ENCODE measurements at regions not wholly inside any gene's neighbourhood (a gene's known extent, or its start where the extent isn't known, plus 50 kb on each side); places are given as distances from the start of the nearest gene placed in this dataset.

GRCh38 chr2:78024996-78025395 lies 502.8 kb upstream of the LRRTM4 start:
- H3K9me3 ChIP-seq (ENCODE audit: control insufficient read depth, insufficient read depth, low read depth, low read length) = no peaks in the 10 kb centered on the region
- H3K4me3 ChIP-seq (ENCODE audit: low read depth, low read length) = no peak overlapping the region
- TF ChIP-seq ZNF843 (tag by site-specific recombination; IDR thresholded peaks at IDR 0.05) = no peak
- TF ChIP-seq ZNF302 (tag by site-specific recombination; IDR thresholded peaks at IDR 0.05; ENCODE audit: low read depth) = no peak
- no peak for TF ChIP-seq OVOL3 (tag by site-specific recombination; IDR thresholded peaks at IDR 0.05)
- no peak for TF ChIP-seq ZNF248 (tag by site-specific recombination; IDR thresholded peaks at IDR 0.05)
- TF ChIP-seq ZNF791 (tag by site-specific recombination; IDR thresholded peaks at IDR 0.05) = no peak
- no peak for TF ChIP-seq ZNF24 (tag by site-specific recombination; IDR thresholded peaks at IDR 0.05)
- TF ChIP-seq ZNF354C (tag by site-specific recombination; IDR thresholded peaks at IDR 0.05; ENCODE audit: borderline replicate concordance, low read depth) = no peak
- no peak for TF ChIP-seq ZNF157 (tag by site-specific recombination; IDR thresholded peaks at IDR 0.05)
- no peak for TF ChIP-seq ZNF416 (tag by site-specific recombination; IDR thresholded peaks at IDR 0.05)
- TF ChIP-seq ZBTB26 (tag by site-specific recombination; optimal IDR thresholded peaks at IDR 0.05) = no peak
- TF ChIP-seq RBAK (tag by site-specific recombination; IDR thresholded peaks at IDR 0.05) = no peak
- no peak for TF ChIP-seq ZNF707 (tag by site-specific recombination; IDR thresholded peaks at IDR 0.05)
- TF ChIP-seq ZNF776 (tag by site-specific recombination; IDR thresholded peaks at IDR 0.05; ENCODE audit: borderline replicate concordance) = no peak
- TF ChIP-seq PRDM10 (tag by site-specific recombination; IDR thresholded peaks at IDR 0.05) = no peak
- TF ChIP-seq GFI1B (tag by site-specific recombination; IDR thresholded peaks at IDR 0.05) = no peak
- no peak overlapping the region for H3K27ac ChIP-seq (ENCODE audit: extremely low read depth, low read depth, low read length)
- H3K4me1 ChIP-seq (ENCODE audit: control insufficient read depth, insufficient read depth, low read length) = no peaks in the 10 kb centered on the region
- H3K36me3 ChIP-seq (ENCODE audit: control insufficient read depth in 2 of 2, insufficient read depth in 1 of 2, low read length in 2 of 2) = no peaks in the 10 kb centered on the region
- CTCF ChIA-PET = no interaction called here
- POLR2A ChIA-PET = no interaction called here

- CTCF ChIA-PET = no interaction called here
- TF ChIP-seq ZNF549 (tag by site-specific recombination; IDR thresholded peaks at IDR 0.05) (no peak), ZNF704 (tag by site-specific recombination; IDR thresholded peaks at IDR 0.05) (no peak), ZNF184 (tag by site-specific recombination; IDR thresholded peaks at IDR 0.05) (no peak), ZNF639 (tag by site-specific recombination; IDR thresholded peaks at IDR 0.05) (no peak), ZNF426 (tag by site-specific recombination; IDR thresholded peaks at IDR 0.05) (no peak), SETDB1 (IDR thresholded peaks at IDR 0.05; ENCODE audit: insufficient read length, low read length) (peak; percentile 91), ZSCAN4 (tag by site-specific recombination; IDR thresholded peaks at IDR 0.05) (no peak), ZNF510 (tag by site-specific recombination; IDR thresholded peaks at IDR 0.05; ENCODE audit: insufficient replicate concordance) (no peak)
- TF ChIP-seq, protein P1, sequence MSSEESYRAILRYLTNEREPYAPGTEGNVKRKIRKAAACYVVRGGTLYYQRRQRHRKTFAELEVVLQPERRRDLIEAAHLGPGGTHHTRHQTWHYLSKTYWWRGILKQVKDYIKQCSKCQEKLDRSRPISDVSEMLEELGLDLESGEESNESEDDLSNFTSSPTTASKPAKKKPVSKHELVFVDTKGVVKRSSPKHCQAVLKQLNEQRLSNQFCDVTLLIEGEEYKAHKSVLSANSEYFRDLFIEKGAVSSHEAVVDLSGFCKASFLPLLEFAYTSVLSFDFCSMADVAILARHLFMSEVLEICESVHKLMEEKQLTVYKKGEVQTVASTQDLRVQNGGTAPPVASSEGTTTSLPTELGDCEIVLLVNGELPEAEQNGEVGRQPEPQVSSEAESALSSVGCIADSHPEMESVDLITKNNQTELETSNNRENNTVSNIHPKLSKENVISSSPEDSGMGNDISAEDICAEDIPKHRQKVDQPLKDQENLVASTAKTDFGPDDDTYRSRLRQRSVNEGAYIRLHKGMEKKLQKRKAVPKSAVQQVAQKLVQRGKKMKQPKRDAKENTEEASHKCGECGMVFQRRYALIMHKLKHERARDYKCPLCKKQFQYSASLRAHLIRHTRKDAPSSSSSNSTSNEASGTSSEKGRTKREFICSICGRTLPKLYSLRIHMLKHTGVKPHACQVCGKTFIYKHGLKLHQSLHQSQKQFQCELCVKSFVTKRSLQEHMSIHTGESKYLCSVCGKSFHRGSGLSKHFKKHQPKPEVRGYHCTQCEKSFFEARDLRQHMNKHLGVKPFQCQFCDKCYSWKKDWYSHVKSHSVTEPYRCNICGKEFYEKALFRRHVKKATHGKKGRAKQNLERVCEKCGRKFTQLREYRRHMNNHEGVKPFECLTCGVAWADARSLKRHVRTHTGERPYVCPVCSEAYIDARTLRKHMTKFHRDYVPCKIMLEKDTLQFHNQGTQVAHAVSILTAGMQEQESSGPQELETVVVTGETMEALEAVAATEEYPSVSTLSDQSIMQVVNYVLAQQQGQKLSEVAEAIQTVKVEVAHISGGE (tag by site-specific recombination; conservative IDR thresholded peaks at IDR 0.05; ENCODE audit: low read depth) = no peak
These were observed 507.3 kb upstream of the LRRTM4 start for GRCh38 chr2:78029392-78029995.

More at GRCh38 chr2:78029392-78029995, 507.3 kb upstream of the LRRTM4 start:
- H3K4me3 ChIP-seq (ENCODE audit: low read depth, low read length) = no peak overlapping the region
- H3K4me1 ChIP-seq (ENCODE audit: control insufficient read depth, insufficient read depth, low read length) = no peaks in the 10 kb centered on the region
- no peaks in the 10 kb centered on the region for H3K9me3 ChIP-seq (ENCODE audit: control insufficient read depth, insufficient read depth, low read depth, low read length)
- H3K27ac ChIP-seq (ENCODE audit: extremely low read depth, low read depth, low read length) = no peak overlapping the region
- no peaks in the 10 kb centered on the region for H3K36me3 ChIP-seq (ENCODE audit: control insufficient read depth in 2 of 2, insufficient read depth in 1 of 2, low read length in 2 of 2)
- POLR2A ChIA-PET = no interaction called here

All from HEK293 (cell line).